ENCODE measurements at regions not wholly inside any gene's neighbourhood (a gene's known extent, or its start where the extent isn't known, plus 50 kb on each side); places are given as distances from the start of the nearest gene placed in this dataset.

GRCh38 chr14:98513558-98513957 is 758.4 kb downstream of the BCL11B start:
- DNase-seq (ENCODE audit: low spot score): no peak
- no peak for ATAC-seq
- intact Hi-C loops (cut with DNase I): no loop called here

DNA sequence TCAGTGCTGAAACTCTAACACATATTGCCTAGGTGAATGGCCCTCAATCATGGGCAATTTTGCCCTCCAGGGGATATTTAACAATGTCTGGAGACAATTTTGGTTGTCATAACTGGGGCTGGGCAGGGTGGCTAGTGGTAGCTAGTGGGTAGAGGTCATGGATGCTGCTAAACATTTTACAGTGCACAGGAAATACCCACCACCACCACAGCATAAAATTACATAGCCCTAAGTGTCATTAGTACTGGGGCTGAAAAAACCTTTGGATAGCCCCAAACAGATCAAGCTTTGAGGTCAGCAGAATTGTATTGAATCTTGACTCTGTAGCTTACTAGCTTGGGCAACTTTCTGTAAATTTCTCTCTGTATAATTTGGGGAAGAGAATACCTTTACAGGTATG is 758.0 kb downstream of the BCL11B start:
- ATAC-seq: no peak
- intact Hi-C loops (cut with DNase I): no loop called here
- no peak for DNase-seq (ENCODE audit: low spot score)

- DNase-seq (ENCODE audit: low spot score) (no peak), ATAC-seq (no peak)
- intact Hi-C loops (cut with DNase I): no loop called here
These were observed 735.7 kb downstream of the BCL11B start for GRCh38 chr14:98536256-98536655.

DNA sequence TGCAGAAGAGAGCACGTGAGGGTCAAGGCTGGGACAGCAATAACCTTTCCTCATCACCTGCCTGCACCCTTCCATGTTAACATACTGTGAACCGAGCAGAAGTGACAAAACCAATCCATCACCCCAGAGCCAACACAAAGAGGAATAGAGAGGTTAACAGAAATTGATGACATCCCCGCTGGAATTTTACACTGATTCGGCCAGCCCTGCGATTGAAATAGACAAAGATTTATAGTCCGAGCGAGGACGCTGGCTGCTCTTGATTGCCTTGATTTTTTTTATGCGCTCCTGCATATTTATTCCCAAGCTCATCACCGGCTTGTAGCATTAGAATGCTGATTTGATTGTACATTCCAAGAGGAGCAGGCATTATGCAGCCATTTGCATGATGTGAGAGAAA is 729.7 kb downstream of the BCL11B start:
- intact Hi-C loops (cut with DNase I): no loop called here
- no peak for DNase-seq (ENCODE audit: low spot score)
- no peak for ATAC-seq

GRCh38 chr14:98543074-98543473 is 728.9 kb downstream of the BCL11B start:
- intact Hi-C loops (cut with DNase I): no loop called here
- ATAC-seq (no peak), DNase-seq (ENCODE audit: low spot score) (no peak)

GRCh38 chr14:98544174-98544573 is 727.8 kb downstream of the BCL11B start:
- no peak for DNase-seq (ENCODE audit: low spot score)
- no peak for ATAC-seq
- intact Hi-C loops (cut with DNase I): no loop called here

DNA sequence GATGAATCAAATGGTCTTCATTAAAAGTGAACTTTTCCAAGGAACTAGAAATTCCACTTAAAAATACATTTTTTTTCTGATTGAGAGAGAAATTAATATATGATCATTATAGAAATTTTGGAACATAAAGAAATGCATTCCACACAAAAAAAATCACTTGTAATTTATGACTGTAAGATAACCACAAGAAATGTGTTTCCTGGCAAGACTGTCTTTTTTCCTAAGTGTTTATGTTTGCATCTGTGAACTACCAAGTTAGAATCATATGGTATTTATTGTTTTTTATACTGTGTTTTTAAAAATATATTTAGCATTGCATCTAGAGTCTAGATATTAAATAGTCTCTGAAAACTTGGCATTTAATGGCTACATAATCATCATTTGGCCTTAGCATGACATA is 726.8 kb downstream of the BCL11B start:
- DNase-seq (ENCODE audit: low spot score) (no peak), ATAC-seq (no peak)
- intact Hi-C loops (cut with DNase I): no loop called here

DNA sequence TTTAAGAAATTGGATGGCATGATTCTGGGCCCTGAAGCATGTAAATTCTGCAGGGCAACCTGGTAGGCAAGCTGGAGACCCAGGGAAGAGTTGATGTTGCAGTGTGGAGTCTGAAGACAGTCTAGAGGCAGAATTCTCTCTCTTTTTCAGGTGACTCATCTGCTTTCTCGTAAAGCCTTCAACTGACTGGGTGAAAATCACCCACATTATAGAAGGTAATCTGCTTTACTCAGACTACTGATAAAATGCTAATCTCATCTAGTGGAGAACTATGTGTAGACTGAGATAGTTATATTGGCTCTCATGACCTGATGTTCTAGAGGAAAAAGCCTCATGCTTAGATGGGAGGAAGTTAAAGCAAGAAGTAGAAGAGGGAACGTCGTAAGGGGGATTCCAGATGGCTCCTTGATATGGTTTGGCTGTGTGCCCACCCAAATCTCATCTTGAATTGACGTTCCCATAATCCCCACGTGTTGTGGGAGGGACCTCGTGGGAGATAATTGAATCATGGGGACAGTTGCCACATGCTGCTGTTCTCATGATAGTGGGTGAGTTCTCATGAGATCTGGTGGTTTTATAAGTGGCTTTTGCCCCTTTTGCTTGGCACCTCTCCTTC is 723.8 kb downstream of the BCL11B start:
- DNase-seq (ENCODE audit: low spot score): no peak
- intact Hi-C loops (cut with DNase I): no loop called here
- no peak for ATAC-seq

- no peak for DNase-seq (ENCODE audit: low spot score)
- ATAC-seq: no peak
- intact Hi-C loops (cut with DNase I): no loop called here
These were observed 721.0 kb downstream of the BCL11B start for GRCh38 chr14:98551028-98551427.

DNA sequence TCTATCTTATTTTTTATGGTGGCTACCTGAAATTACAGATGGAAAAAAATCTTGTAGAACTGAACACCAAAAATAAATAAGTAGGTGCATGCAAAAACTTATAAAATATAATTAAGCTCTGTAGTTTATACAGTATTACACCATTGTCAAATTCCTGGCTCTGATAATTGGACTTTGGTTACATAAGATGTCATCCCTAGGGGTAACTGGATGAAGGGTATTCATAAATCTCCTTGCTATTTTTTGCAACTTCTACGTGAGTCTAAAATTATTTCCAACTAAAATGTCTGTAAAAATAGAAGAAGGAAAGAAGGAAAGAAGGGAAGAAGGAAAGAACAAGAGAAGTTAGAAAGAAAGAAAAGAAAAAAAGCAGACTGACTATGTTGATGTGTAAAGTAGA is 716.6 kb downstream of the BCL11B start:
- intact Hi-C loops (cut with DNase I): no loop called here
- ATAC-seq: no peak
- DNase-seq (ENCODE audit: low spot score): no peak

GRCh38 chr14:98564006-98564405 is 708.0 kb downstream of the BCL11B start:
- ATAC-seq (no peak), DNase-seq (ENCODE audit: low spot score) (no peak)
- intact Hi-C loops (cut with DNase I): no loop called here

GRCh38 chr14:98564541-98564940 is 707.5 kb downstream of the BCL11B start:
- intact Hi-C loops (cut with DNase I): no loop called here
- ATAC-seq: no peak
- no peak for DNase-seq (ENCODE audit: low spot score)

DNA sequence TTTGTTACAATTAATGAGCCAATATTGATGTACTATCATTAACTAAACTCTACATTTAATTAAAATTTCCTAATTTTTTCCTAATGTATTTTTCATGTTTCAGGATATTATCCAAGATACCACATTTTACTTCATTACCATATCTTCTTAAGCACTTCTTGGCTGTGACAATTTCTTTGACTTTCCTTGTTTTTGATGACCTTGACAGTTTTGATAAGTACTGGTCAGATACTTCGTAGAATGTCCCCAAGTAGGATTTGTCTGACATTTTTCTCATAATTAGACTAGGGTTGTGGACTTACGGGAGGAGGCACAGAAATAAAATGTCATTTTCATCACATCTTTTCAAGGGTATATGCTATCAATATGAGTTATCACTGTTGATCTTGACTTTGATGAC is 700.9 kb downstream of the BCL11B start:
- intact Hi-C loops (cut with DNase I): no loop called here

GRCh38 chr14:98573082-98573481 is 698.9 kb downstream of the BCL11B start:
- intact Hi-C loops (cut with DNase I): no loop called here
- no peak for DNase-seq (ENCODE audit: low spot score)
- ATAC-seq: no peak

More for the DNA sequence above, 700.9 kb downstream of the BCL11B start:
- ATAC-seq (no peak), DNase-seq (ENCODE audit: low spot score) (no peak)

GRCh38 chr14:98576463-98576862 is 695.5 kb downstream of the BCL11B start:
- intact Hi-C loops (cut with DNase I): no loop called here
- ATAC-seq: no peak
- DNase-seq (ENCODE audit: low spot score): no peak

GRCh38 chr14:98578204-98578603 is 693.8 kb downstream of the BCL11B start:
- ATAC-seq (no peak), DNase-seq (ENCODE audit: low spot score) (no peak)
- intact Hi-C loops (cut with DNase I): no loop called here

DNA sequence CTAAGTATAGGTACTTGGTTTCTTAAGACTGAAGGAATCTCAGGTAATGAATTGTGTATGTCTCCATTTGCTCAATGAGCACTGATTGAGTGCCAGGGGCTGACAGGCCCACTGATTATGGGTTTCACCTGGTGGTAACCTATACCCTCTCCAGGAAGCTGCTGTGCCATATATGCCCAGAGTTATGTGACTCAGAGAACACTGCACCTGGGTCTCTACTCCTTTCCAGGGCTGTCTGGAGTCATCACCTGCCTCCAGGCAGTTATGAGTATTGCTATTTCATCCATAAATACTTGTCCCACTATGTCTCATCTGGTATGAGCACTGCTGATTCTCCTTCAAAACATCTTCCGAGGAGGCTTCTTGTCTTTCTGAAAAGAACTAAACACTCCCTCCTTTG is 692.9 kb downstream of the BCL11B start:
- no peak for ATAC-seq
- DNase-seq (ENCODE audit: low spot score): no peak
- intact Hi-C loops (cut with DNase I): no loop called here

DNA sequence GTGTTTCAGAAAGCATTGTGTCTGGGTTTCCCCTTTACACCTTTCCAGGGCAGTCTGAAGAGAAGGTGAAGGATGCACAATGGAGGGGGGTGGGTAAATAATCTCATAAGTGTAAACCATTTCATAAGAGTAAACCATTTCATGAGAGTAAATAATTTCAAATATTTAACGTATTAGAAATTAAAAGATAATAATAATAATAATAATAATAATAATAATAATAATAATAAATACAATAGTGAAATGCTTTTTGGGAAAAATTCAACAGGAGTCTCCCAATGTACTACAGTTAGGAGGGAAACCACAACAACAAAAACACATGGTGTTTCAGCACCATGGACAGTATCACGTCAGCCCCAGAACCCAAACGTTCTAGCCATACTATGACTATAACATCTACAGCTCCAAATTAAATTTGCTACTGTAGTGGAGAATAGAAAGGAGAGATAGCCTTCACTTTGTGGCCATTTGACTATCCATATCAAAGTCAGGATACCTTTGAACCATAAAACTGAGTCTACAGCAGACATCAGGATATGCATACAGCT is 691.8 kb downstream of the BCL11B start:
- intact Hi-C loops (cut with DNase I): no loop called here
- ATAC-seq: no peak
- DNase-seq (ENCODE audit: low spot score): no peak

- intact Hi-C loops (cut with DNase I): no loop called here
- no peak for ATAC-seq
These were observed 689.7 kb downstream of the BCL11B start for GRCh38 chr14:98582276-98582675.

GRCh38 chr14:98591161-98591560 is 680.8 kb downstream of the BCL11B start:
- no peak for DNase-seq (ENCODE audit: low spot score)
- intact Hi-C loops (cut with DNase I): no loop called here
- no peak for ATAC-seq

More at GRCh38 chr14:98582276-98582675, 689.7 kb downstream of the BCL11B start:
- no peak for DNase-seq (ENCODE audit: low spot score)

- DNase-seq (ENCODE audit: low spot score): no peak
These were observed 679.3 kb downstream of the BCL11B start for GRCh38 chr14:98592611-98593170.

More at GRCh38 chr14:98592611-98593170, 679.3 kb downstream of the BCL11B start:
- intact Hi-C loops (cut with DNase I): no loop called here
- no peak for ATAC-seq
